GM21825 (cell line): ENCODE measurements at regions not wholly inside any gene's neighbourhood (a gene's known extent, or its start where the extent isn't known, plus 50 kb on each side); places are given as distances from the start of the nearest gene placed in this dataset.

Experiments used
- ATAC-seq: cut with Tn5 transposase; IDR thresholded peaks from one replicate; pipeline ENCODE4 v1.9.1; 2021; ENCODE audit warnings: mild to moderate bottlenecking, moderate library complexity; ENCODE audit not compliant: unreplicated experiment

DNA sequence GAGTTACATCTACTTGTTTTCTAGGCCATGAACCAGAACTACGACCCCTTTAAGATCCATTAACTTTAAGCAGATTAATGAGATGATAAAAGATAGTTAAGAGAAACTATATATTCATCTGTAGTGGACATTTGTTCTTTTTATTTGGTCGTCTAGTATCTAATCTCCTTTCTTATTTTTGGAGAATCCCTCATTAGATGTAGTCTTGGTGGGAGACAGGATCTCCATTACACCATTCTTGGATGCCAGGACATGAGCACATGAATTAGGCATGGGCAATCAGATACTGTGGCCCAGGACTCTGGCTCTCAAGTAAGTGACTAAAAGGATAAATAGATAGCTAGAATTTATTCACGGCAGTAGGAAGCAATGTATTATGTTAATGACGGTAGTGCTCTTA is 245.0 kb downstream of the ATP23 start:
- ATAC-seq: no peak

GRCh38 chr12:58186914-58187313 is 245.5 kb downstream of the ATP23 start:
- no peak for ATAC-seq

DNA sequence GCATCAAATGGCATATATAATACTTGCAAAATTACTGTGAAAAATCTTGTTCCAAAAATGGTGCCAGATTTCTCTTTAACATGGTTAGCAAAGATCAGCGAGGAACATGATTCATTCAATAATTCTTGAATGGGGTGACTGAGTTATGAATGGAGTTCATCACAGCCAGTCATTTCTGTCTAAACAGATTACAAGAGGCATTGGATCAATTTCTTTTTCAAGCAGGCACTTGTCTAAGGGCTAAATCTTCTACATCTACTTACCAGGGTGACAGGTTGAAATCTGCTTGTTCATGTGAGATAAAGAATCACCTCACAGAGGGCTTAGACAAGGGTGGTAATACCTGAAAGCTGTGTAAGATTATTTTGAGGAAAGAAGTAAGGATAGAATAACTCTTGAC is 247.7 kb downstream of the ATP23 start:
- ATAC-seq: no peak

DNA sequence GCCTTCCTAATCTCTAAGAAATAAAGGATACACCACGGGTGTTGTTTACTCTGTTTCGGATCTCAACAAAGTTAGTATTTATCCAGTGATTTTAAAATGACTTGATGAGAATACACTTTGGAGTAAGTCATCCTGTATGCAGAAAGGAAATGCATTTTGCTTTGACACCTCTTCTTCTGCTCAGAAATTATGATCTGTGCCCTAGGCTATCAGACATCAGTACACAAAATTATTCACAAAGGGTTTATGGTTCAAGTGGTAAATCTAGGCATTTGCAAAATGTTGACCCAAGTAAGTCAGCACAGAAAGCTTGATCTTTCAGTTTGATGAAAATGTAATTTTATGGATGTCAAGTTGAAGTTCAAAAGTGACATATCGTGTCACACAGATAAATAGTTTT is 248.5 kb downstream of the ATP23 start:
- ATAC-seq: no peak

DNA sequence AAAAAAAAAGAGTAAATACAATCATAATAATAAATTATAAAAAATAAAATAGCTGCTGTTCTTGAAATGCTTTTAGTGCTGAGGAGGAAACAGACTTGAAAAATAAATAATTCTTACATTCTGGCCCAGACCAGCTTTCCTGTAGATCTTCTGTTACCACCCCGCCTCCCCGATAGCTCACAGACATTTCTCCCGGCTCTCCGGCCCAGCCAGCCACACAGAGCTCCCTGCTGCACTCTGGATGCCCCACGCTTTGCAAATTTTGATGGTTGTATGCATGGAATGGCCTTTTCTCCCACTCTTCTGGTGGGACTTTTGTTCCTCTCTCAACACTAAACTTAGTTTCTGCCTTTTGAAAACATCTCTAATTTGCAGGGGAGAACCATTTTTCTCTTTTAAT is 249.3 kb downstream of the ATP23 start:
- ATAC-seq: no peak

GRCh38 chr12:58196971-58197370 is 255.6 kb downstream of the ATP23 start:
- ATAC-seq: no peak

- no peak for ATAC-seq
Measured at GRCh38 chr12:58202933-58203718, 261.8 kb downstream of the ATP23 start.

DNA sequence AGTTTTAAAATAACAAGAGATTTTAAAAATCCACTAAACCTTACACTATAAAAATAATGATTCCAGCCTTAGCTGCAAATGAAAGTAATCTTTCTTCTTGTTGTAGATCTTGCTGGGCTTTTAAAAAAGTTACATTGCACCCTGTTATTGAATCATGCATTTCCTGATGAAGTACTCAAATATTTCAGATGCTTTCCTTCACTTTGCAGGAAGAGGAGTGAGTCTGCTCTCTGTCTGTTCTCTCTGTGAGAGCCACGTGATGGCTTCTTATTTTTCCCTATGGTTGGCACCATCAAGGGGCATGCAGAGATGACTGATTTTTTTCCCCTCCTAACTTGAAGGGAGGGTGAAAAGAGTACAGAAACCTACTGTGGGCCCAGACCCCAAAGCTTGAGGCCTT is 262.7 kb downstream of the ATP23 start:
- no peak for ATAC-seq

- ATAC-seq: no peak
Measured at GRCh38 chr12:58206876-58207275, 265.5 kb downstream of the ATP23 start.

DNA sequence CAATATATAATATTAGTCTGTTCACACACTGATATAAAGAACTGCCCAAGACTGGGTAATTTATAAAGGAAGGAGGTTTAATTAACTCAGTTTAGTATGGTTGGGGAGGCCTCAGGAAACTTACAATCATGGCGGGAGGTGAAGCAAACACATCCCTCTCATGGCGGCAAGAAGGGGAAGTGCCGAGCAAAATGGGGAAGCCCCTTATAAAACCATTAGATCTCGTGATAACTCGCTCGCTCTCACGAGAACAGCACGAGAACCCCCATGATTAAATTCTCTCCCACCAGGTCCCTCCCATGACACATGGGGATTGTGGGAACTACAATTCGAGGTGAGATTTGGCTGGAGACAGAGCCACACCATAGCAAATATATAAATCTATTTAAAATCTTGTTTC is 269.8 kb downstream of the ATP23 start:
- no peak for ATAC-seq

DNA sequence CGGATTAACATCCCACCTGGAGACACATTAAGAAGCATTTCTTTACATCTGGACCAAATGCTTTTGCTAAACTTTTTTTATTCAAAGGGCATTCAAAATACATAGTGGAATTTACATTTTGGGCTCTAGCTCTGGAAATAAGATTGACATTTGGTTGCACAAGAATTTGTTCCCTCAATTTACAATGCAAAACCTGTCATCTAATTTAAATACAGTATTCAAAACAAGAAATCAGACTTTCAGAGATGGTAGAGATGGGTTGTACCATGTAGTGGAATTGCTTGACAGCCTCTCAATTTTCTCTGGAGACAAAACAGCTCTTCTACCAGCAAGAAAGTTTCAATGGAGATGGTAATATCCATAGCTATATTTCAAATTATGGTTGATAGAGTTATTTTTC is 275.8 kb downstream of the ATP23 start:
- no peak for ATAC-seq

- ATAC-seq: no peak
Measured at GRCh38 chr12:58224536-58225105, 283.3 kb downstream of the ATP23 start.

GRCh38 chr12:58225203-58225877 is 284.0 kb downstream of the ATP23 start:
- ATAC-seq: no peak

DNA sequence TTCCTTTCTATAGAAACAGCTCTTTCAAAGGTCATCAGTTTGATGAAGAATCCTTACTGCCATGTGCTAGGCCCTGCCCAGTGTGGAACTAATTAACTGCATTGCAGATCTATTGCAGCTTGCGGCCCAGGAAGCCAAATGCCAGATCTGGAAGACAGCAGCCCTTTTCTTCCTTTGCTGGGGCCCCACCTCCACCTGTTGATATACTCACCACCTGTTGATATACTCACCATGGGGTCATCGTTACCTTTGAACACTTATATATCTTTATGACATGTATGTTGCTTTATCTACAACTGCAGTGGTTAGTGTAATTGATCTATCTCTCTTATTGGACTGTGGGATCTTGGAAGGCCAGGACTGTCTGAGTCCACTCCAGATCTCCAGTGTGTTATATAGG is 292.5 kb downstream of the ATP23 start:
- ATAC-seq: no peak

DNA sequence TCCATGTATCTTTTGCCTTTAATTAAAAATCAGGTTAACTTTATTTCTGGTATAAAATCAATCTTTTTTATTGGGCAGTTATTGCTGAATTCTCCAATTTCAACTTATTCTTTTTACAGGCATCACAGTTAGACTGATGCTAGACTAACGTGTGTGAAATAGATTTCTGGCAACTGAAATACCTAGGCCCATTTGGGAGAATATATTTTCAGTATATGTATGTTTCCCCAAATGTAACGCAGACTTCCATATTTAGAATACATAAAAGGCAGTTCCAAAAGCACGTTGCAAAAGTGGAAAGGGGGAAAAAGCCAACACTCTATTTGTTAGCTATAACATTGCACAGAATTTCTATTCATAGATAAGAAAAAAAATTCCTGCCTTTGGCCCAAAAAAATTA is 297.0 kb downstream of the ATP23 start:
- no peak for ATAC-seq

DNA sequence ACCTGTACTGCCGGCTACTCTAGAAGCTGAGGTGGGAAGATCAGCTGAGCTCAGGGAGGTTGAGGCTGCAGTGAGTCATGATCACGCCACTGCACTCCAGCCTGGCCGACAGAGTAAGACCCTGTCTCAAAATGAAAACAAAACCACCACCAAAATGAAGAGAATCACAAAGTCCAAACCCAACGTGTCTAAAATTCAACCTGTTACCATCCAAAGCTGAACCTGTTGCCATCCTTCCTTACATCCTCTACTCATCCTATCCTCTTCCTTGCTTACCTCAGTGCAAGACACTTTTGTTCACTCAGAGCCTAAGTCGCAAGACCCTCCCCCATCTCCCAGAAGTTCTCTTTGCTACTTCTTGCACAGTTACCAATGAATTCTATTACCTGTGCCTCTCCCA is 299.7 kb downstream of the ATP23 start:
- no peak for ATAC-seq

GRCh38 chr12:58242796-58243630 is 301.6 kb downstream of the ATP23 start:
- no peak for ATAC-seq

DNA sequence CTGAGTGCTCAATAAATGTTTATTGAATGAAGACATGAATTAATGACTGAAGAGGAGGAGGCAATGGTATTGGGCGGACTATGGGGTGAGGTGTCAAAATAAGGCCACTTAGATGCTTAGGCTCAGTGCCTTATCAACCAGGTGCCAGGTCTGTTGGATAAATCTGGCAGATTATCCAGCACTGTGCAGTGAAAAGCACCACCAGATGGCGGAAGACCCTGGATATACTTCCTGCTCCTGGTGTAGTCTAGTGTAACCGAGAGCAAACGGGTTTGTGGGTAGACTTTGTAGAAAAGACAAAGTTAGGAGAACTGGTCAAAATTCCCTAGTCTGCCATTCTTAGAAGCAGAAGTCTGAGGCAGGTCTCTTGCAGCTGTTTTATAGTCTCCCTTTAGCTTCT is 306.3 kb downstream of the ATP23 start:
- no peak for ATAC-seq

- no peak for ATAC-seq
Measured at GRCh38 chr12:58248599-58248998, 307.2 kb downstream of the ATP23 start.

- ATAC-seq: no peak
Measured at GRCh38 chr12:58249610-58250009, 308.2 kb downstream of the ATP23 start.

DNA sequence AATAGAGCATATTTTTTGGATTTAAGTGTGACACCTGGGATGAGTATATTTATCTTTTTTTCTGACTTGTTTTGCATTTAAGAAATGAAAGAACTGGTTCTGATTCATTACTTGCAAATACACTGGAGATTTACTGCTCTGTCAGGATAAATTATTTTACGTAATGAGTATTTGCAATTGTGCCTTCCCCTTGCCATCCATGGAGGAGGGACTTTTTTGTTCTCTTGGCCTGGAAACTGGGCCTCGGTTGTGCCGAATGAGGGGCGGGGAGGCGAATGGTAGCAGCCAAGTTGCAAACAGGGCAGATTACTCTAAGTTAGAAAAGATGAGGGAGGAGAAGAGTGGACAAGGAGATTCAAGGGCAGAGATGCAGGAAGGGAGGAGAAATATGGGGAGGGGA is 308.7 kb downstream of the ATP23 start:
- no peak for ATAC-seq
